HEK293 (cell line): ENCODE measurements at regions not wholly inside any gene's neighbourhood (a gene's known extent, or its start where the extent isn't known, plus 50 kb on each side); places are given as distances from the start of the nearest gene placed in this dataset.

Experiments used
- CTCF ChIA-PET: fragments of 350-600 bp; formaldehyde crosslinking; extraction: SDS; loops from one replicate; lab custom pipeline; 2021; ENCODE audit warnings: antibody characterized with exemption; lab: Yijun Ruan, JAX
- POLR2A ChIA-PET: fragments of 300-600 bp; formaldehyde crosslinking; extraction: SDS; loops from one replicate; lab custom pipeline; 2020; ENCODE audit warnings: antibody characterized with exemption, inconsistent platforms; lab: Yijun Ruan, JAX
- H3K27ac ChIP-seq: fragments of 200-500 bp; sonication (Bioruptor generic); 2 replicates; pipeline ENCODE4 v1.5.1; 2014; ENCODE audit warnings: low read depth, low read length, control low read depth, inconsistent platforms; ENCODE audit errors: extremely low read depth
- H3K36me3 ChIP-seq, 2 experiments: fragments of 200-500 bp in 1 of 2; sonication (Bioruptor generic) in 1 of 2; 1 replicate in 1 of 2; 2 replicates in 1 of 2; pipeline ENCODE4 v1.5.1; 2014 to 2017; ENCODE audit warnings: inconsistent platforms in 2 of 2, low read length in 2 of 2; ENCODE audit not compliant: control insufficient read depth in 2 of 2, insufficient read depth in 1 of 2
- H3K4me1 ChIP-seq: fragments of 200-500 bp; sonication (Bioruptor generic); 2 replicates; pipeline ENCODE4 v1.5.1; 2014; ENCODE audit warnings: mild to moderate bottlenecking, low read length, inconsistent platforms; ENCODE audit not compliant: control insufficient read depth, insufficient read depth
- H3K4me3 ChIP-seq: 2 replicates; pipeline ENCODE4 v1.5.1; 2011; ENCODE audit warnings: low read depth, mild to moderate bottlenecking, control low read depth, low read length, moderate library complexity
- H3K9me3 ChIP-seq: fragments of 200-500 bp; sonication (Bioruptor generic); 2 replicates; pipeline ENCODE4 v1.5.1; 2014; ENCODE audit warnings: low read depth, low read length, inconsistent platforms; ENCODE audit not compliant: control insufficient read depth, insufficient read depth
- ELK4 ChIP-seq: IDR thresholded peaks from 2 replicates; pipeline ENCODE4 v1.6.1; 2011; ENCODE audit warnings: mild to moderate bottlenecking, low read depth, low read length, borderline replicate concordance
- GFI1B ChIP-seq: fragments of 450-650 bp; formaldehyde crosslinking; IDR thresholded peaks from 2 replicates; pipeline ENCODE4 v1.5.1; 2016; ENCODE audit warnings: missing biosample characterization, missing genetic modification characterization
- GLIS1 ChIP-seq: fragments of 450-650 bp; formaldehyde crosslinking; IDR thresholded peaks from 2 replicates; pipeline ENCODE4 v1.5.1; 2016; ENCODE audit warnings: missing biosample characterization, missing genetic modification characterization
- KLF7 ChIP-seq: fragments of 450-650 bp; formaldehyde crosslinking; IDR thresholded peaks from 2 replicates; pipeline ENCODE4 v1.5.1; 2016; ENCODE audit warnings: missing biosample characterization, missing genetic modification characterization, borderline replicate concordance
- OSR2 ChIP-seq: fragments of 450-650 bp; formaldehyde crosslinking; IDR thresholded peaks from 2 replicates; pipeline ENCODE4 v1.5.1; 2016; ENCODE audit warnings: missing biosample characterization, missing genetic modification characterization
- PRDM6 ChIP-seq: fragments of 450-650 bp; formaldehyde crosslinking; IDR thresholded peaks from 2 replicates; pipeline ENCODE4 v1.5.1; 2017; ENCODE audit warnings: missing biosample characterization, missing genetic modification characterization
- SCRT2 ChIP-seq: fragments of 450-650 bp; formaldehyde crosslinking; IDR thresholded peaks from 2 replicates; pipeline ENCODE4 v1.5.1; 2016; ENCODE audit warnings: missing biosample characterization, missing genetic modification characterization
- SP2 ChIP-seq: fragments of 450-650 bp; formaldehyde crosslinking; IDR thresholded peaks from 2 replicates; pipeline ENCODE4 v1.5.1; 2016; ENCODE audit warnings: missing biosample characterization, missing genetic modification characterization
- TRIM28 ChIP-seq: IDR thresholded peaks from 2 replicates; pipeline ENCODE4 v1.6.1; 2011; ENCODE audit warnings: low read length, control low read depth, borderline replicate concordance
- ZBTB20 ChIP-seq: fragments of 450-650 bp; formaldehyde crosslinking; IDR thresholded peaks from 2 replicates; pipeline ENCODE4 v1.5.1; 2016; ENCODE audit warnings: missing biosample characterization, missing genetic modification characterization
- ZBTB7A ChIP-seq: fragments of 450-650 bp; formaldehyde crosslinking; IDR thresholded peaks from 2 replicates; pipeline ENCODE4 v1.5.1; 2016; ENCODE audit warnings: low read depth, missing biosample characterization, missing genetic modification characterization
- ZBTB8A ChIP-seq: fragments of 450-650 bp; formaldehyde crosslinking; IDR thresholded peaks from 2 replicates; pipeline ENCODE4 v1.5.1; 2016; ENCODE audit warnings: missing biosample characterization, missing genetic modification characterization
- ZFHX2 ChIP-seq: fragments of 450-650 bp; formaldehyde crosslinking; conservative IDR thresholded peaks from 2 replicates; pipeline ENCODE4 v1.5.1; 2016; ENCODE audit warnings: missing biosample characterization, missing genetic modification characterization
- ZNF114 ChIP-seq: fragments of 450-650 bp; formaldehyde crosslinking; IDR thresholded peaks from 2 replicates; pipeline ENCODE4 v1.5.0; 2017; ENCODE audit warnings: missing biosample characterization, missing genetic modification characterization
- ZNF155 ChIP-seq: fragments of 450-650 bp; formaldehyde crosslinking; IDR thresholded peaks from 2 replicates; pipeline ENCODE4 v1.5.1; 2016; ENCODE audit warnings: missing biosample characterization, missing genetic modification characterization
- ZNF157 ChIP-seq: fragments of 450-650 bp; formaldehyde crosslinking; IDR thresholded peaks from 2 replicates; pipeline ENCODE4 v1.5.1; 2016; ENCODE audit warnings: missing biosample characterization, missing genetic modification characterization
- ZNF16 ChIP-seq: fragments of 450-650 bp; formaldehyde crosslinking; IDR thresholded peaks from 2 replicates; pipeline ENCODE4 v1.5.1; 2016; ENCODE audit warnings: low read depth, missing biosample characterization, missing genetic modification characterization
- ZNF174 ChIP-seq: fragments of 450-650 bp; formaldehyde crosslinking; IDR thresholded peaks from 2 replicates; pipeline ENCODE4 v1.5.0; 2017; ENCODE audit warnings: missing biosample characterization, mild to moderate bottlenecking, missing genetic modification characterization
- ZNF184 ChIP-seq: fragments of 450-650 bp; IDR thresholded peaks from 2 replicates; pipeline ENCODE4 v1.5.1; 2018; ENCODE audit warnings: missing biosample characterization, mild to moderate bottlenecking, missing genetic modification characterization
- ZNF202 ChIP-seq: fragments of 450-650 bp; formaldehyde crosslinking; IDR thresholded peaks from 2 replicates; pipeline ENCODE4 v1.5.1; 2016; ENCODE audit warnings: missing biosample characterization, missing genetic modification characterization, borderline replicate concordance
- ZNF266 ChIP-seq: fragments of 450-650 bp; formaldehyde crosslinking; IDR thresholded peaks from 2 replicates; pipeline ENCODE4 v1.5.1; 2016; ENCODE audit warnings: missing biosample characterization, missing genetic modification characterization, low read depth
- ZNF354C ChIP-seq: fragments of 450-650 bp; formaldehyde crosslinking; IDR thresholded peaks from 2 replicates; pipeline ENCODE4 v1.5.1; 2016; ENCODE audit warnings: missing biosample characterization, missing genetic modification characterization, low read depth, borderline replicate concordance
- ZNF37A ChIP-seq: fragments of 450-650 bp; IDR thresholded peaks from 2 replicates; pipeline ENCODE4 v1.5.1; 2018; ENCODE audit warnings: missing biosample characterization, missing genetic modification characterization
- ZNF426 ChIP-seq: fragments of 450-650 bp; formaldehyde crosslinking; IDR thresholded peaks from 2 replicates; pipeline ENCODE4 v1.5.1; 2017; ENCODE audit warnings: missing biosample characterization, missing genetic modification characterization, mild to moderate bottlenecking, inconsistent platforms, moderate library complexity
- ZNF501 ChIP-seq: fragments of 450-650 bp; formaldehyde crosslinking; IDR thresholded peaks from 2 replicates; pipeline ENCODE4 v1.5.1; 2016; ENCODE audit warnings: missing biosample characterization, missing genetic modification characterization
- ZNF514 ChIP-seq: fragments of 450-650 bp; formaldehyde crosslinking; IDR thresholded peaks from 2 replicates; pipeline ENCODE4 v1.5.1; 2016; ENCODE audit warnings: missing biosample characterization, missing genetic modification characterization
- ZNF596 ChIP-seq: fragments of 450-650 bp; IDR thresholded peaks from 2 replicates; pipeline ENCODE4 v1.5.0; 2018; ENCODE audit warnings: missing biosample characterization, mild to moderate bottlenecking, missing genetic modification characterization, moderate library complexity
- ZNF707 ChIP-seq: fragments of 450-650 bp; formaldehyde crosslinking; IDR thresholded peaks from 2 replicates; pipeline ENCODE4 v1.5.1; 2016; ENCODE audit warnings: missing biosample characterization, missing genetic modification characterization
- TF ChIP-seq, protein P1 (sequence below): fragments of 450-650 bp; formaldehyde crosslinking; IDR thresholded peaks from 2 replicates; pipeline ENCODE4 v1.5.1; 2016; ENCODE audit warnings: missing biosample characterization, missing genetic modification characterization

GRCh38 chr3:188962253-188963247 is 209.2 kb upstream of the TPRG1 start (continued):
- no peak for TF ChIP-seq KLF7 (tag by site-specific recombination)
- no peak for TF ChIP-seq ZNF501 (tag by site-specific recombination)

DNA sequence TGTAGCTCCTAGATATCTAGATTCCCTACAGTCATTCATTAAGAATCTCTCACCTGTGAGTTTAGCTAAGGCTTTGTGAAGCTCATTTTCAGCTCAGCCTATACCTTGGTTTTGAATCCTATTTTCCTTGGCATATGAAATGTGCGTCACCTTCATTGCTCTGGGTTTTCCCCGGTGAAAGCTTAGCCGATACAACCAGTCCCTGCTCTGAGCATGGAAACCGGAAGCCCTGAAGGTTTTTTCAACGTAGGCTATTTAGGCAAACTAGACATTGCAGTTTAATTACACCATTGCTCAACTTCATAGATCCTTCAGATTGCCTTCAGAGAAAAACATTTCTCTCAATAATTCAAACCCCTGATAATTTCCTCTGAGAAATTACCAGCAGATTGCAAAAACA is 206.8 kb upstream of the TPRG1 start:
- Histone ChIP-seq H3K9me3 (no peaks in the 10 kb centered on the region), H3K4me3 (no peak overlapping the region), H3K4me1 (no peaks in the 10 kb centered on the region), H3K36me3 (no peaks in the 10 kb centered on the region), H3K27ac (no peak overlapping the region)
- TF ChIP-seq ZNF157 (tag by site-specific recombination) (no peak), OSR2 (tag by site-specific recombination) (no peak), ZNF266 (tag by site-specific recombination) (no peak), SCRT2 (tag by site-specific recombination) (no peak), GFI1B (tag by site-specific recombination) (no peak), ZFHX2 (tag by site-specific recombination) (no peak), ZNF707 (tag by site-specific recombination) (no peak), ZNF596 (tag by site-specific recombination) (no peak), ZNF202 (tag by site-specific recombination) (no peak), ZBTB8A (tag by site-specific recombination) (no peak), ZNF184 (tag by site-specific recombination) (no peak), ZNF426 (tag by site-specific recombination) (no peak), ZNF114 (tag by site-specific recombination) (no peak), ZNF514 (tag by site-specific recombination) (no peak), ZNF354C (tag by site-specific recombination) (no peak), ZBTB20 (no peak), ZNF37A (tag by site-specific recombination) (no peak)
- CTCF ChIA-PET, result interaction anchor here (0.8 kb wide), 1 partner anchor 10 kb away, joined by 4 read pairs; no protein-coding TSS in a partner anchor
- POLR2A ChIA-PET, result no interaction called here

DNA sequence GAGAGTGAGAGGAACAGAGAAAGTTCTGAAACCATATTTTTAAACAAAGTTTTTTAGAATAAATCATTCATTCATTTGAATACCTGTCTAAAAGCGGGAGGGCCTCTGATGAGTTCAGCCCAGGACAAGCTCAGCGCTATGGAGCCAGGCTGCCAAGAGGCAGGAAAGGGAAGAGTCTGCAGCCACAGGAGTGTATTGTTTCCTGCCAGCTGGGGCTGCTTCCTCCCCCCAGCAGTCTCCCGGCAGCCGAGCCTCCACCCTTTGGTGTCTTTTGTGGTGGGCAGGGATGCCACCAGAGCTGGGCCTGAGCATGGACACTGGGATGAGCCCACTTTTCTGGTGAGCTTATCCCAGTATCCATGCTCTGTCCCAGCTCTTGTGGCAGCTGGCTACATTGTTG is 199.5 kb upstream of the TPRG1 start:
- Histone ChIP-seq H3K27ac (no peak overlapping the region), H3K4me3 (no peak overlapping the region), H3K36me3 (no peaks in the 10 kb centered on the region), H3K9me3 (no peaks in the 10 kb centered on the region), H3K4me1 (no peaks in the 10 kb centered on the region)
- ChIA-PET CTCF (interaction anchor here (0.7 to 2.1 kb wide), 2 partner anchors 16 to 425 kb away, joined by 4 to 8 read pairs; no protein-coding TSS in a partner anchor), POLR2A (no interaction called here)
- TF ChIP-seq ZNF155 (tag by site-specific recombination), result no peak
- no peak for TF ChIP-seq SP2
- TF ChIP-seq ZNF174, result no peak
- TF ChIP-seq TRIM28, result no peak
- no peak for TF ChIP-seq ZNF16 (tag by site-specific recombination)
- TF ChIP-seq ELK4, result no peak
- no peak for TF ChIP-seq PRDM6 (tag by site-specific recombination)
- TF ChIP-seq, protein P1, sequence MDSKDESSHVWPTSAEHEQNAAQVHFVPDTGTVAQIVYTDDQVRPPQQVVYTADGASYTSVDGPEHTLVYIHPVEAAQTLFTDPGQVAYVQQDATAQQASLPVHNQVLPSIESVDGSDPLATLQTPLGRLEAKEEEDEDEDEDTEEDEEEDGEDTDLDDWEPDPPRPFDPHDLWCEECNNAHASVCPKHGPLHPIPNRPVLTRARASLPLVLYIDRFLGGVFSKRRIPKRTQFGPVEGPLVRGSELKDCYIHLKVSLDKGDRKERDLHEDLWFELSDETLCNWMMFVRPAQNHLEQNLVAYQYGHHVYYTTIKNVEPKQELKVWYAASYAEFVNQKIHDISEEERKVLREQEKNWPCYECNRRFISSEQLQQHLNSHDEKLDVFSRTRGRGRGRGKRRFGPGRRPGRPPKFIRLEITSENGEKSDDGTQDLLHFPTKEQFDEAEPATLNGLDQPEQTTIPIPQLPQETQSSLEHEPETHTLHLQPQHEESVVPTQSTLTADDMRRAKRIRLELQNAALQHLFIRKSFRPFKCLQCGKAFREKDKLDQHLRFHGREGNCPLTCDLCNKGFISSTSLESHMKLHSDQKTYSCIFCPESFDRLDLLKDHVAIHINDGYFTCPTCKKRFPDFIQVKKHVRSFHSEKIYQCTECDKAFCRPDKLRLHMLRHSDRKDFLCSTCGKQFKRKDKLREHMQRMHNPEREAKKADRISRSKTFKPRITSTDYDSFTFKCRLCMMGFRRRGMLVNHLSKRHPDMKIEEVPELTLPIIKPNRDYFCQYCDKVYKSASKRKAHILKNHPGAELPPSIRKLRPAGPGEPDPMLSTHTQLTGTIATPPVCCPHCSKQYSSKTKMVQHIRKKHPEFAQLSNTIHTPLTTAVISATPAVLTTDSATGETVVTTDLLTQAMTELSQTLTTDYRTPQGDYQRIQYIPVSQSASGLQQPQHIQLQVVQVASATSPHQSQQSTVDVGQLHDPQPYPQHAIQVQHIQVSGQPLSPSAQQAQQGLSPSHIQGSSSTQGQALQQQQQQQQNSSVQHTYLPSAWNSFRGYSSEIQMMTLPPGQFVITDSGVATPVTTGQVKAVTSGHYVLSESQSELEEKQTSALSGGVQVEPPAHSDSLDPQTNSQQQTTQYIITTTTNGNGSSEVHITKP (tag by site-specific recombination), result no peak
- no peak for TF ChIP-seq GLIS1 (tag by site-specific recombination)
- no peak for TF ChIP-seq ZFHX2 (tag by site-specific recombination)
- TF ChIP-seq ZBTB7A (tag by site-specific recombination), result no peak
